ENCODE measurements at regions not wholly inside any gene's neighbourhood (a gene's known extent, or its start where the extent isn't known, plus 50 kb on each side); places are given as distances from the start of the nearest gene placed in this dataset.

- TF ChIP-seq CTCF (IDR thresholded peaks at IDR 0.05), result no peak
- no peak for TF ChIP-seq E2F4 (CRISPR knock-in tag; IDR thresholded peaks at IDR 0.05; ENCODE audit: borderline replicate concordance, low read depth)
- TF ChIP-seq MAX (CRISPR knock-in tag; IDR thresholded peaks at IDR 0.05), result no peak
- no peak for TF ChIP-seq STAT6 (CRISPR knock-in tag; conservative IDR thresholded peaks at IDR 0.05; ENCODE audit: low read depth)
- no peak for TF ChIP-seq AFF4 (CRISPR knock-in tag; IDR thresholded peaks at IDR 0.05; ENCODE audit: borderline replicate concordance)
These were observed 90.0 kb downstream of the AREG start for GRCh38 chr4:74534936-74535335.
